Epithelial cell of esophagus (primary cell): ENCODE measurements at regions not wholly inside any gene's neighbourhood (a gene's known extent, or its start where the extent isn't known, plus 50 kb on each side); places are given as distances from the start of the nearest gene placed in this dataset.

ENCODE experiments used
- DNase-seq: peaks from one replicate; pipeline ENCODE4 v3.0.0; 2010; ENCODE audit warnings: low read depth
- H3K4me3 ChIP-seq: 2 replicates; pipeline ENCODE4 v1.5.1; 2011; ENCODE audit warnings: mild to moderate bottlenecking, low read length, control low read depth
- TF ChIP-seq, protein P1 (sequence below): IDR thresholded peaks from 2 replicates; pipeline ENCODE4 v1.5.1; 2011; ENCODE audit warnings: low read depth, mild to moderate bottlenecking, low read length, control low read depth, inconsistent platforms; ENCODE audit not compliant: insufficient read depth; ENCODE audit errors: missing control alignments

DNA sequence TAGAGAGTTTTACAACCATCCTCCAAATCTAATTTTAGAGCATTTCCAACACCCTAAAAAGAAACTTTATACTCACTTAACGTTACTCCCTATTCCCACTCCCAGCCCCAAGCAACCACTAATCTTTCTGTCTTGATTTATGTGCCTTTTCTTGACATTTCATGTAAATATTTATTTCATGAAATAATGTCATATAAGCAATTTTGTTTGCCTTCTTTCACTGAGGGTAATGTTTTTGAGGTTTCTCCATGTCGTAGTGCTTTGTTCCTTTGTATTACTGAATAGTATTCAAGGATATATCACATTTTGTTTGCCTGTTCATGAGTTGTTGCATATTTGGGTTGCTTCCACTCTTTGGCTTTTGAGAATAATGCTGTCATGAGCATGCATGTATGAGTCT lies 155.4 kb upstream of the PLAAT1 start:
- TF ChIP-seq, protein P1, sequence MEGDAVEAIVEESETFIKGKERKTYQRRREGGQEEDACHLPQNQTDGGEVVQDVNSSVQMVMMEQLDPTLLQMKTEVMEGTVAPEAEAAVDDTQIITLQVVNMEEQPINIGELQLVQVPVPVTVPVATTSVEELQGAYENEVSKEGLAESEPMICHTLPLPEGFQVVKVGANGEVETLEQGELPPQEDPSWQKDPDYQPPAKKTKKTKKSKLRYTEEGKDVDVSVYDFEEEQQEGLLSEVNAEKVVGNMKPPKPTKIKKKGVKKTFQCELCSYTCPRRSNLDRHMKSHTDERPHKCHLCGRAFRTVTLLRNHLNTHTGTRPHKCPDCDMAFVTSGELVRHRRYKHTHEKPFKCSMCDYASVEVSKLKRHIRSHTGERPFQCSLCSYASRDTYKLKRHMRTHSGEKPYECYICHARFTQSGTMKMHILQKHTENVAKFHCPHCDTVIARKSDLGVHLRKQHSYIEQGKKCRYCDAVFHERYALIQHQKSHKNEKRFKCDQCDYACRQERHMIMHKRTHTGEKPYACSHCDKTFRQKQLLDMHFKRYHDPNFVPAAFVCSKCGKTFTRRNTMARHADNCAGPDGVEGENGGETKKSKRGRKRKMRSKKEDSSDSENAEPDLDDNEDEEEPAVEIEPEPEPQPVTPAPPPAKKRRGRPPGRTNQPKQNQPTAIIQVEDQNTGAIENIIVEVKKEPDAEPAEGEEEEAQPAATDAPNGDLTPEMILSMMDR: no peak
- H3K4me3 ChIP-seq: no peak overlapping the region
- no peak for DNase-seq

DNA sequence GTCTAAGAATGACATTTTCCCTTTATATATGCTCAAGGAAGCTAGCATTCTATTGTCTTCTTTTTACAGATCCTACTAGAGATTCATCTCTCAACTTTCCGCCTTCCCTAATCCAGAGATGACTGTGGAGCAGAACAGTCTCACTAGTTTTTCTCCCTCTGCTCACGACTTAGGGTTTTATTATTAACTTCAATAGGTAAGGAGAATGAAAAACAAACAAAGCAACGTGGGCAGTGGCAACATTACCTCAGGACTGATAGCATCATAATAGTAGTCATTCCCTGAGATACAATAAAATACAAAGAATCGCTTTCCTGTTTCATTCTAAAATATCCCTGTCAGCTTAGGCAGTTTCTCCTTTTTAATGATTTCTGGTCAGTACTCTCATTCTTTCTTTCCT lies 154.3 kb upstream of the PLAAT1 start:
- TF ChIP-seq, protein P1: no peak
- no peak overlapping the region for H3K4me3 ChIP-seq
- DNase-seq: no peak

DNA sequence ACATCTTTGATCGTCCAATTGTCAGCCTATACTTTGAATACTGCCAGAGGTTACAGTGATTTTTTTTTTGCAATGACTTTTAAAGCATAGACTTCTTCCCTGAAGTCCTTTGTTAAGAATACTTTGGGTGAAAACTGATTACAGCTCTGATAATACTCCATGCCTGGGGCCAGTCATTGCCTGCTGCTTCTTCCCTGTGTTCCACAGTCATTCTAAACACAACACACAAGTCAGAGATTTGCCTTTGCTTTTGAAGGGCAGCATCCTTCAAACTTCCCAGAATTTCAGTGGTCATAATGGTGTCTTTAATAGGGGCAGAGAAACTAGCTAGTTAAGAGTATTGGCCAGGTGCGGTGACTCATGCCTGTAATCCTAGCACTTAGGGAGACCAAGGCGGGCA lies 153.7 kb upstream of the PLAAT1 start:
- TF ChIP-seq, protein P1: no peak
- H3K4me3 ChIP-seq: no peak overlapping the region
- DNase-seq: no peak

DNA sequence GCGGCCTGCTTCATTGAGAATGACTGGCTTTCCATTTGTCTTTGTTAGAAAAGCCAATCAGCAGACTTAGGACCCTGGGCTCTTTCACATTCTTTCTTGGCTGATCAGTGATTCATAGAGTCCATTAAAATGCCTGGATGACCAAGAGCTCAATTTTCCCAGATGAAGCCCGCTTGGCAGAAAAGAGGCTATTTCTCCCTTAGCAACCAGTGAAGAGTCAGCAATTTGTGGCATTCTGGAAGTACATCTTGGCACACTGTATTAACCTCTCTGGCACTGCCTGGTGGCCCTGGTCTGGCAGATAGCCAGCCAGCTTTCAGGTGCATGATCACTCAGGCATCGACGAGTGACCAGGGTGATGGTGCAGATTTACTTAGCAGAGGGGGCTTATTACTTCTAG lies 145.7 kb upstream of the PLAAT1 start:
- no peak overlapping the region for H3K4me3 ChIP-seq
- TF ChIP-seq, protein P1: no peak
- no peak for DNase-seq

DNA sequence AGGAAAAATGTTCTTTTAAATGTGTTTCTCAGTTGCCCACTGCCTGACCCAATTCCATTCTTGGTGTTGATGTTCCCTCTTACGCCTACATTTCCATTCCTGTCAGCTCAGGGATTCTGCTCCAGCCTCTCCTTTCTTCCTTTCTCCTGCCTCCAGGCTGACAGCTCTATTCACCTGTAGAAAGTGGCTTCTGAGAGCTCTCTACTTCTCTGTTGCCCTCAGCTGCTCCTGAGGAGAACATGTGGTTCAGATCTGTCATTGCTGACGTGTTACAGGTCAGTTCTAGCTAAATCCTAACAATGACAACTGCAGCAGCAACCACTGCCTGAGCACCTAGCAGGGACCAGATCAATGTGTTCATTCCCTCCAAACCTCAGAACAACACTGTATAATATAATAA lies 144.9 kb upstream of the PLAAT1 start:
- DNase-seq: no peak
- H3K4me3 ChIP-seq: no peak overlapping the region
- TF ChIP-seq, protein P1: no peak

DNA sequence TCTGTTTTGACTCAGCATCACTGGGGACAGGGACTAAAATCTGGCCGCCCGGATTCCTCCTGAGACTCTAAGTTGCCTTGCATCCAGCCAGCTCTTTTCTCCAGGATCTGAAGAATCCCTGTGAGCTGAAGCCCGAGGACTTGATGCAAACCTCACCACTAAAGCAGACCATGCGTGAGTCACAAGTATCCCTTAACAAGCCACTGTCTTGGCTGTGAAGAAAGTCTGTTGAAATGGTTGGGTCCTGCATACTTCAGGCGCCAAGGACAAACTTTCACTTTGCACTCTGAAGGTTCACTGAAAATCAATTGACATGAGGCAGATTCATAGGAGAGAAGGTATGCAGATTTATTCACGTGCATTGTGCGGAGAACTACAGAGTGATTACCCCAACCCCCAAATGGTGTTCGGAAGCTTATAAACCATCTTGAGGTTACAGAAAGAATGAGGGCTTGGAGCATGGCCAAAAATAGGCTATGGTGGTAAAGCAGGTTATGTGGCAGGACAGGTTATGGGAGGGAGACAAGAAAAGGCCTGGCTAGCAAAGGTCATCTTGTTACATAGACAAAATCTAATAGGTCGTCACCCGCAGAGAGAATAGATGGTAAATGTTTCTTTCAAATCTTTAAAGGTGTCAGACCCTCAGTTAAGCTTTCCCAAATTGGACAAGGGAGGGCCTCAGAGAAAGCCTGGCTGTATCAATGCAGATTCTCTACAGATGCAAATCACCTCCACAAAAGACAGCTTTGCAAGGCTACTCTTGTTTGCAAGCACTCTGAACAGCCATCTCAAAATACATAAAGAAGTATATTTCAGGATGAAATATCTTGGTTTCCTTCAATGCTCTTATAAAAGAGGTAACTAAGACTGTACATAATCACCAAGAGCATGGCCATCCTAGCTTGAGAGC lies 126.3 kb upstream of the PLAAT1 start:
- TF ChIP-seq, protein P1: no peak
- H3K4me3 ChIP-seq: no peak overlapping the region
- DNase-seq: no peak

DNA sequence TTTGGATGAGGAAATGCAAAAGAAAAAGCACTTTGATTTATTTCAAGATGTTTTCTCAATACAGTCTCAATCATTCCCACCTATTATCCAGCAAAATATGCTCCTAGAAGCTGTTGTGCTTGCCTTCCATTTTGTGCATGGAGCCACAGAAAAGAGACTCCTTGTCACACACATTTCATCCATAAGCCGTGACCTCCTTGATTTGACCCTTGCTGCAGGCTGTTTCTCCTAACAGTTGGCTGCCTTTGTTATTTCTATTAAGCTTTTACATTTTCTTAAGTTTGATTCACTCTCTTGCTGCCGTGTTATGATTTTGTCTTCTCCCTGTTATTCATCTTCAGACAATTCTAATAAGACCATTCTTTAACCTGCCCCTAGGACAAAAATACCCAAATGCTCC lies 124.2 kb upstream of the PLAAT1 start:
- H3K4me3 ChIP-seq: no peak overlapping the region
- DNase-seq: no peak
- TF ChIP-seq, protein P1: no peak
